ENCODE measurements at regions not wholly inside any gene's neighbourhood (a gene's known extent, or its start where the extent isn't known, plus 50 kb on each side); places are given as distances from the start of the nearest gene placed in this dataset.
A peak's percentile ranks its signal among the peaks of the same experiment; 100 is the strongest.
"Not testable (repeated sequence)": the region's sequence is repeated elsewhere in the genome, so short reads cannot be mapped to it uniquely, and the experiment has no call there.

DNA sequence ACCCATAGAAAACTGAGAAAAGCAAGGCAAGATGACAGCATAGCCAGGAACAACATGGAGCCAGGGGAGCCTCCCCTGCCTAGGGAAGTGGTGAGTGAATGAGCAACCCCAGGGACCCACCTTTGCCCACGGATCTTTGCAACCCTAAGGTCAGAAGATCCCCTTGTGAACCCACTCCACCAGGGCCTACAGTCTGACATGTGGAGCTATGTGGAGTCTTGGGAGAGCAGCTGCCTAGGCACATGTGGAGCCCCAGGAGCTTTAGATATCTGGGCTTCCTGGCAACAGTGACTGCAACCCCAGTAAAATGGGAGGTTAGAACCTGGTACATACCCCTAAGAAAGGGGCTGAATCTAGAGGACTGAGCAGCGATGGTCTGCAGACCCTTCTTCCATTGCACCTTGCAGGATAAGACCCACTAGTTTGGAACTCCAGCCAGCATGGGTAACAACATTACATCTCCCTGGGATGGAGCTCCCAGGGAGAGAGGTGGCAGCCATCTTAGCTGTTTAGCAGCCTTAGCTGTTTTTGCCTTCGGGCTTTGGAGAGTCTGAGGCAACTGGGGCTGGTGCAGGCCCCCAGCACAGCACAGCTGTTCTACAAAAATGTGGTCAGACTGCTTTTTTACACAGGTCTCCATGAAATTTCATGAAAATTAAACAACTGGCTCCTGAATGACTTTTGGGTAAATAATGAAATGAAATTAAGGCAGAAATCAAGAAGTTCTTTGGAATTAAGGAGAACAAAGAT is 104.7 kb upstream of the TRIM2 start:
- CTCF ChIA-PET = interaction anchor here (1.6 to 2.5 kb wide), 3 partner anchors 10 to 28 kb away, joined by 3 to 10 read pairs (median 9); no protein-coding TSS in a partner anchor
- Mint-ChIP-seq H3K4me3 (no peak overlapping the region), H3K36me3 (peaks cover 4% of the 10 kb centered on the region), H3K9me3 (peaks cover 2% of the 10 kb centered on the region), H3K4me1 (peaks cover 7% of the 10 kb centered on the region), H3K27ac (no peak overlapping the region), H3K27me3 (peaks cover 50% of the 10 kb centered on the region)
- no peak for DNase-seq

DNA sequence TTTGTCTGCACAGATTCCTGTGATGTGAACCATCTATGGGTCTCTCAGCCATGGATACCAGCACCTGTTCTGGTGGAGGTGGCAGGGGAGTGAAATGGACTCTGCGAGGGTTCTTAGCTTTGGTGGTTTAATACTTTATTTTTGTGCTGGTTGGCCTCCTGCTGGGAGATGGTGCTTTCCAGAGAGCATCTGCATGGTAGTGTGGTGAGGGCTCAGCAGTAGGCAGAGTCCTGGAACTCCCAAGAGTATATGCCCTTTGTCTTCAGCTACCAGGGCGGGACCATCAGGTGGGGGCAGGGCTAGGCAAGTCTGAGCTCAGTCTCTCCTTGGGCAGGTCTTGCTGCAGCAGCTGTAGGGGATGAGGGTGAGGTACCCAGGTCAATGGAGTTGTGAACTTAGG is 97.5 kb upstream of the TRIM2 start:
- DNase-seq, H3K27ac Mint-ChIP-seq, H3K4me3 Mint-ChIP-seq, H3K36me3 Mint-ChIP-seq: not testable (repeated sequence)
- Mint-ChIP-seq H3K27me3 (peaks cover 69% of the 10 kb centered on the region), H3K9me3 (peaks cover 17% of the 10 kb centered on the region), H3K4me1 (peaks cover 13% of the 10 kb centered on the region)
- CTCF ChIA-PET = interaction anchor here (0.7 to 1.3 kb wide), 3 partner anchors 11 to 22 kb away, joined by 4 to 6 read pairs (median 4); no protein-coding TSS in a partner anchor

DNA sequence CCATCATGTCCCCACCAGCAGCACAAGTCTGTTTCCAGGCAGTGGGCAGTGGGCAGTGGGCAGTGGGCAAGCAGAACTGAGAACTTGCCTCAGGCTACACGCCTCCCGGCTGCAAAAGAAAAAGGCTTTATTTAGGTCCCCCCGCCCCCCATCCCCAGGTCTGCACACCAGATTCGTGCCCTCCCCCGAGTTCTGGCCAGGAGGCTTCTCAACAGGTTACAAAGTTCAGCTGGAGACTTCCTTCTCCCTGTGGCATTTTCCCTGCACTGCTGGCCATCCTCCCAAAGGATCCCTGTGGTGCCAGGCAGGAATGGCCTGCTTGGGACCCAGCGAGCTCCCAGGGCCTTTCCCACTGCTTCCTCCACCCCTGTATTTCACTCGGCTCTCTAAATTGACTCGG is 97.0 kb upstream of the TRIM2 start:
- CTCF ChIA-PET = interaction anchor here (0.7 to 1.3 kb wide), 2 partner anchors 20 to 22 kb away, joined by 4 to 6 read pairs; no protein-coding TSS in a partner anchor
- H3K4me1 Mint-ChIP-seq = peaks cover 13% of the 10 kb centered on the region
- peaks cover 4% of the 10 kb centered on the region for H3K36me3 Mint-ChIP-seq
- H3K9me3 Mint-ChIP-seq = peaks cover 17% of the 10 kb centered on the region
- peaks cover 65% of the 10 kb centered on the region for H3K27me3 Mint-ChIP-seq
- H3K27ac Mint-ChIP-seq = no peak overlapping the region
- DNase-seq = no peak
- no peak overlapping the region for H3K4me3 Mint-ChIP-seq

DNA sequence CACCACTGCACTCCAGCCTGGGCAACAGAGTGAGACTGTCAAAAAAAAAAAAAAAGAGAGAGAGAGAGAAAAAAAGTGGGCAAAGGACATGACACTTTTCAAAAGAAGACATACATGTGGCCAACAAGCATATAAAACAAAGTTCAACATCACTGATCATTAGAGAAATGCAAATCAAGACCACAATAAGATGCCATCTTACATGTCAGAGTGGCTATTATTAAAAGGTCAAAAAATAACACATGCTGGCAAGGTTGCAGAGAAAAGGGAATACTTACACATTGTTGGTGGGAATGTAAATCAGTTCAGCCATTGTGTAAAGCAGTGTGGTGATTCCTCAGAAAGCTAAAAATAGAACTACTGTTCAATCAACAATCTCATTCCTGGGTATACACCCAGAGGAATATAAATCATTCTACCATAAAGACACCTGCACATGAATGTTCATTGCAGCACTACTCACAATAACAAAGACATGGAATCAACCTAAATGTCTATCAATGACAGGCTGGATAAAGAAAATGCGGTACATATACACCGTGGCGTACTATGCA is 94.9 kb upstream of the TRIM2 start:
- peaks cover 16% of the 10 kb centered on the region for H3K9me3 Mint-ChIP-seq
- DNase-seq = no peak
- H3K4me3 Mint-ChIP-seq = no peak overlapping the region
- H3K27me3 Mint-ChIP-seq = peaks cover 45% of the 10 kb centered on the region
- H3K27ac Mint-ChIP-seq = no peak overlapping the region
- CTCF ChIA-PET = interaction anchor here (1.1 kb wide), 1 partner anchor 17 kb away, joined by 3 read pairs; no protein-coding TSS in a partner anchor
- H3K36me3 Mint-ChIP-seq = peaks cover 4% of the 10 kb centered on the region
- H3K4me1 Mint-ChIP-seq = peaks cover 8% of the 10 kb centered on the region

DNA sequence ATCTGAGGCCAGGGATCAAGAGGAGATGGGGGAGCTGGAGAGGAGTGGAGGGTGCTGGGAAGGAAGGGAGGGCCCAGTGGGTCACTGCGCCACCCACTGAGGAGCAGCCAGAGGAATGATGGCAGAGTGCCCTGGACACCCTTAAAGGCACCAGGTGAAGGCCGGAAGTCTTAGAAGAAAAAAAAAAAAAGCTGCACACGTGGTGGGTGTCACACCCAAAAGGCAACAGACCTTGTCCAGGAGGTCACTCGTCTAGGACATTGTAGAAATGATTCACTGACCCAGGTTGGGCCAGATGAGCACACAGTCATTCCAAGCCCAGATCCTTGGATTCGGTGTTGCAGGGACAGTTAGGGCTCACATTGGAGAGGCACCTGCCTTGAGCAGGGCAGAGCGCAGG is 93.5 kb upstream of the TRIM2 start:
- CTCF ChIA-PET = interaction anchor here (2.3 to 4.5 kb wide), 3 partner anchors 16 to 27 kb away, joined by 8 to 41 read pairs (median 11); no protein-coding TSS in a partner anchor
- no peak for DNase-seq
- peak overlapping the region; percentile 30 for H3K27ac Mint-ChIP-seq
- no peak overlapping the region for H3K4me3 Mint-ChIP-seq
- no peaks in the 10 kb centered on the region for H3K4me1 Mint-ChIP-seq
- H3K9me3 Mint-ChIP-seq = peaks cover 6% of the 10 kb centered on the region
- H3K27me3 Mint-ChIP-seq = peaks cover 37% of the 10 kb centered on the region
- H3K36me3 Mint-ChIP-seq = peaks cover 4% of the 10 kb centered on the region

DNA sequence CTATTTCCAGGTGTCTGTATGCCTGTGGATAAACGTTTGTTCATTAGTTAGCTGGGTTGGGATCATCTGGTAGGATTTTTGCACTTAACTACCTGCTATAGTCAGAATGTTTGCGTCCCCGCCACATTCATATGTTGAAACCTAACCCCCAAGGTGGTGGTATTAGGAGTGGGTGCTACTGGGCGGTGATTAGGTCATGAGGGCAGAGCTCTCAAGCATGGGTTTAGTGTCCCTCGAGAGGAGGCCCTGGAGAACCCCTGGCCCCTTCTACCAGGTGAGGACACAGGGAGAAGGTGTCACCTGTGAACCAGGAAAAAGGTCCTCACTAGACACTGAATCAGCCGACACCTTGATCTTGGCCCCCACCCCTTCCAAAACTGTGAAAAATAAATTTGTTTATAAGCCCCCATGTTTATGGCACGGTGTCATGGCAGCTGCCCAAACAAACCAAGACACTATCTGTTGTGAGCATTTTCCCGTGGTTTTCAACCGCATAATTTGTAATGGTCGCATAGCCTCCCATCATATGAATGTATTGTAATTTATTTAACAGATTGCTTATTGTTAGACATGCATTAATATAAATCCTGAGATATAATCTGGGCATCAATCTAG is 92.7 kb upstream of the TRIM2 start:
- H3K27ac Mint-ChIP-seq = no peak overlapping the region

DNA sequence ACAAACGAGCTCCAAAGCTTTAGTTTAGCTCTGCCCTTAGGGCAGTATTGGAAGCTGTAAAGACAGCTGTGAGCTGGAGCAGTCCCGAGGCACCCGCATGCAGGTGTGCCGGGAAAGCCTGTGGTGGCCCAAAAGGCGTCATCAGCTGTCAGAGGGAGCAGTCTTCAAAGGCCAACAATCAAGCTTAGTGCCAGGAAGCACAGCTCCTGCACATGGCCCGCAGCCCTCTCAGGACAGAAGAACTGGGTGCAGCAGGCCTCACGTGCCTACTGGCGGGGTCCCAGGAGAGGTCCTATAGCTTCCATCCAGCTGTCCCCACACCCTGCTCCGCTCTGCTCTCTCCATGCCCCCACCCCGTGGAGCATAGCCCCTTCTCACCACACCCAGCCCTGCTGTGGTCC is 92.2 kb upstream of the TRIM2 start:
- Mint-ChIP-seq H3K36me3 (no peaks in the 10 kb centered on the region), H3K9me3 (no peaks in the 10 kb centered on the region), H3K27me3 (peaks cover 25% of the 10 kb centered on the region), H3K27ac (peak overlapping the region; percentile 4), H3K4me1 (no peaks in the 10 kb centered on the region), H3K4me3 (no peak overlapping the region)
- DNase-seq = peak; percentile 35
- CTCF ChIA-PET = interaction anchor here (2.3 to 4.5 kb wide), 3 partner anchors 15 to 29 kb away, joined by 8 to 41 read pairs (median 11); no protein-coding TSS in a partner anchor

More for the DNA sequence above, 92.7 kb upstream of the TRIM2 start:
- CTCF ChIA-PET = interaction anchor here (2.3 to 4.5 kb wide), 3 partner anchors 15 to 28 kb away, joined by 8 to 41 read pairs (median 11); no protein-coding TSS in a partner anchor
- peaks cover 30% of the 10 kb centered on the region for H3K27me3 Mint-ChIP-seq
- no peak overlapping the region for H3K4me3 Mint-ChIP-seq
- no peaks in the 10 kb centered on the region for H3K4me1 Mint-ChIP-seq
- H3K36me3 Mint-ChIP-seq = no peaks in the 10 kb centered on the region
- no peaks in the 10 kb centered on the region for H3K9me3 Mint-ChIP-seq
- DNase-seq = no peak

DNA sequence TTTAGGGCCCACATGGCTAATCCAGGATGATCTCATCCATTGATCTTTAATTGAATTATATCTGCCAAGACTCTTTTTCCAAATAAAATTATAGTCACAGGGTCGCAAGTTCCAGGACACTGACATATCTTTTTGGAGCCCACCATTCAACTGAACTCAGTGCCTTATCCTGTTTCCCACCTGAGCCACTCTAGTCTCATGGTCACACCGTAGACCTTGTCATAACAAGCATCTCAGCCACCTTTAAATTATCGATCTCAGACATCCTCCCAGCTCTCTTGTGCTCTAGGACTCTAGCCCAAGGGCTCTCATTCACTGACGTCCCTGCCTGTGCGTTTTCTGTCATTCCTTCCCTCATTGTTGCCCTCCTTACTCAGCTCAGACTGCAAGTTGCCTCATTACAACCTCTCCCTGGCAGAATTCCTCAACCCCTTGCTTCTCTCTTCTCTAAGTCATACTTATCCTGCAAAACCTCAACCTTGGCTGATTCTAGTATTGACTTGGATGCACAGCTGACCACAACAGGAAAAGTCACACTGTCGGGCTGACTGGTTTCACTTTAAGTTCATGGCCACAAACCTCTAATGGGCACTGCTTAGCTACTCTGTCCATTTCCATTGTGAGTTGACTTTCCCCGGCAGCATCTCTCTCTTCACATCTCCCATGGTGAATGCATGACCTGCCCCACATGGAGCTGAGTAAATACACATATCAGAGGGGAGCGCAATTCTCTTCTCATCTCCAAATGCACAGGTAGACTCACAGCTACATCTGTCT is 91.0 kb upstream of the TRIM2 start:
- Mint-ChIP-seq H3K27ac (no peak overlapping the region), H3K4me3 (no peak overlapping the region), H3K9me3 (no peaks in the 10 kb centered on the region), H3K27me3 (peaks cover 13% of the 10 kb centered on the region), H3K36me3 (no peaks in the 10 kb centered on the region), H3K4me1 (no peaks in the 10 kb centered on the region)
- CTCF ChIA-PET = interaction anchor here (0.8 to 4.6 kb wide), 6 partner anchors 12 to 264 kb away, joined by 3 to 41 read pairs (median 8); no protein-coding TSS in a partner anchor
- peak; percentile 33 for DNase-seq

DNA sequence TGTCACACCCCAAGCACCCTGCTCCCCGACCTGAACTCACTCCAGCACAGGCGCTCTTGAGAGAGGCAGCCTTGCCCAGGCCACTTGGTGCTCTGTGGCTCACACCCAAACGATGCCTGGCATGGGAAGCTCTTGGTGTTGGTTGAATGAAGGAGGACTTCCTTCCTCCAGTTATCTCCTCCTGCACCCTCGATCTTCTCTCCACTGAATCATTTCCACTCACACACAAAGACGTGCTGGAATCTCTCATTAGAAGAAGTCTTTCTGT is 90.5 kb upstream of the TRIM2 start:
- Mint-ChIP-seq H3K4me3 (no peak overlapping the region), H3K9me3 (no peaks in the 10 kb centered on the region), H3K36me3 (no peaks in the 10 kb centered on the region), H3K4me1 (peaks cover under 1% of the 10 kb centered on the region), H3K27me3 (peaks cover 13% of the 10 kb centered on the region), H3K27ac (no peak overlapping the region)
- DNase-seq = peak; percentile 26
- CTCF ChIA-PET = interaction anchor here (1.0 to 4.6 kb wide), 5 partner anchors 13 to 265 kb away, joined by 3 to 41 read pairs (median 11); no protein-coding TSS in a partner anchor

DNA sequence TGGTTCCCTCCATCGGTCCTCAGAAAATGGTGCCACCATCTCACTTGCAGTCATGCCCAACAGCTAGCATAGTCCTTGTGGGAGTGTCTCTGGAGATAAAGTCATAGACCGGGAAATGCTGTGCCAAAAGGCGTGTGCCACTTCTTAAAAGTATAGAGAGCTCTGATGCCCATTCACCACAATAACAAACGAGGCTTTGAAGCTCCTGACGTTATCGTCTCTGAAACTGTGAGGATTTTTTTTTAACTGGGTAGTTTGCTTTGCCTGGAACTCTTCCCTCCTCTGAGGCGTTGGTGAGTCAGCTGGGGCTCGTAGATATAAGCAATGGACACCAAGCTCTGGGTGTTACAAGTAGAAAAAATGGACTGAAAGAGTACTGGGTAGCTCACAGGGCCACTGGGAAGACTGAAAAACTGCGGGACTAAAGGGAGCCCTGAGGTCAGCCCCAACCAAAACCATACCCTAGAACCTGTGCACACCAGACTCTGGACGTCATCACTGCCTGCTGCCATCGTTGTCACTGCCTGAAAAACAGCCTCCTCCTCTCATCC is 89.4 kb upstream of the TRIM2 start:
- Mint-ChIP-seq H3K36me3 (no peaks in the 10 kb centered on the region), H3K4me3 (peak overlapping the region; percentile 42), H3K27ac (no peak overlapping the region), H3K27me3 (peaks cover 9% of the 10 kb centered on the region), H3K9me3 (no peaks in the 10 kb centered on the region), H3K4me1 (peaks cover 2% of the 10 kb centered on the region)
- CTCF ChIA-PET = interaction anchor here (0.8 to 4.6 kb wide), 4 partner anchors 12 to 266 kb away, joined by 4 to 41 read pairs (median 14); no protein-coding TSS in a partner anchor
- peak; percentile 67 for DNase-seq

DNA sequence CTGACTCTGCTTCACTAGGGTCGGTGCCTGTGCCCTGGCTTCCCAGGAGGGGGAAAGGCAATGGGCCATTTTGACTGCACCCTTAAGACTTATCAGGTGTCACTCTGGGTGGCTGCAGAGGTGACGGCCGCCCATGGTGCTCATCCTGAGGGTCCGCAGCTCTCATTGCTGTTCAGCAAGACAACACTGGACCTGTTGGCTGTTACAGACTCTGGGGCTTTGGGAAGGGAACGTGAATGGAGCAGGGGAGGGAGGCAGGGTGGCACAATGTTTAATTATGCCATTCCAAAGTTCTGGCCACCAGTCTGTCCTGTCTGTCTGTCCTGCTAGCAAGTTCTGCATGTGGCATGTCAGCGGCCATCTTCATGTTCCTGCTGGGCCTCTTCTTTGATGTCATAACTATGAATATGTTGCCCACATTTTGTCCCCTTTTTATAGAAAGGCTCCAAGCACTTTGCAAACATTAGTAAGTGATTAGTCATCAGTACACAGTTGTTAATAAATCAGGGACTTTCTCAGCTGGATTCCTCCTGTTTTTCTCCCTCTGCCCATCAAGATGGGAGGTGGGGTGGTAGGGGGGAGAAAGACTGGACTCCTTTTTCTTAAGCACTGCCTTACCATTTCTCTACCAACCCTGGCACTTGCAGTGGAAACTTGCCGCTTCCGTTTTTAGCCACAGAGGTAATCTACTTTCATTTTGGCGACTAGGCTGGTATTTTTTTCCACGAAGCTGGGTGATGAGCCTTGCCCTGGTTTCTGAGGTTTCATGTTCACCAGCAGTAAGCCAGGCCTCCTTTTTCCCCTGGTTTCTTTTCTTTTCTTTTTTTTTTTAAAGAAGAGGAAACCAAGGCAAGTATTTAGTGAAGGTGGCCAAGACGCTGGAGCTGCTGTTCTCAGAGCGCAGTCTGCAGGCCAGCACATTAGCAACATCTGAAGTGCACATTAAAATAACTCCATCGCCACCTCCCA is 88.6 kb upstream of the TRIM2 start:
- peak; percentile 86 for DNase-seq
- peak overlapping the region; percentile 49 for H3K4me3 Mint-ChIP-seq
- H3K4me1 Mint-ChIP-seq = peaks cover 2% of the 10 kb centered on the region
- H3K9me3 Mint-ChIP-seq = no peaks in the 10 kb centered on the region
- CTCF ChIA-PET = interaction anchor here (0.6 to 4.6 kb wide), 6 partner anchors 11 to 270 kb away, joined by 3 to 41 read pairs (median 11); no protein-coding TSS in a partner anchor
- H3K36me3 Mint-ChIP-seq = no peaks in the 10 kb centered on the region
- no peak overlapping the region for H3K27ac Mint-ChIP-seq
- peaks cover 5% of the 10 kb centered on the region for H3K27me3 Mint-ChIP-seq

DNA sequence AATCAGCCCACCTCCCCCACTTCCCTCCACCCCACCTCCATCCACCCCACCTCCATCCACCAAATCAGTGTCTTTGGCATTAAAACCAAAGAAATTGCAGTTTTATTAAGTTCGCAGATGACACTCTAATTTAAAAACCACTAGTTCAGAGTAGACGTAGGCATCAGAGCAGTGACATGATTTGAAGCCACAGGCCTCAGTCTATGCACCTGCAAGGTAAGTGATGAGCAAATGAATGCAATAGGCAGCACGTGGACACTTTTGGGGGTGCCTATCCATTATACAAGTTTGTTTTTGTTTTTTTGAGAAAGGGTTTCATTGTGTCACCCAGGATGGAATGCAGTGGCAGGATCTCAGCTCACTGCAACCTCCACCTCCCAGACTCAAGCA is 88.0 kb upstream of the TRIM2 start:
- Mint-ChIP-seq H3K4me3 (peak overlapping the region; percentile 49), H3K27me3 (no peaks in the 10 kb centered on the region), H3K9me3 (no peaks in the 10 kb centered on the region), H3K4me1 (peaks cover 2% of the 10 kb centered on the region), H3K27ac (no peak overlapping the region), H3K36me3 (no peaks in the 10 kb centered on the region)
- CTCF ChIA-PET = interaction anchor here (0.6 to 4.6 kb wide), 5 partner anchors 10 to 202 kb away, joined by 3 to 25 read pairs (median 7); no protein-coding TSS in a partner anchor
- peak; percentile 37 for DNase-seq
